LHCN-M2 (cell line): ENCODE measurements at regions not wholly inside any gene's neighbourhood (a gene's known extent, or its start where the extent isn't known, plus 50 kb on each side); places are given as distances from the start of the nearest gene placed in this dataset.

Experiments
- DNase-seq: peaks from one replicate; pipeline ENCODE4 v3.0.0-alpha.2; 2012; ENCODE audit warnings: low read depth

GRCh38 chr10:88059190-88059589 is 195.8 kb downstream of the PTEN start:
- no peak for DNase-seq

GRCh38 chr10:88060762-88061161 is 197.3 kb downstream of the PTEN start:
- DNase-seq, result no peak

GRCh38 chr10:88062385-88062784 is 199.0 kb downstream of the PTEN start:
- DNase-seq, result no peak

DNA sequence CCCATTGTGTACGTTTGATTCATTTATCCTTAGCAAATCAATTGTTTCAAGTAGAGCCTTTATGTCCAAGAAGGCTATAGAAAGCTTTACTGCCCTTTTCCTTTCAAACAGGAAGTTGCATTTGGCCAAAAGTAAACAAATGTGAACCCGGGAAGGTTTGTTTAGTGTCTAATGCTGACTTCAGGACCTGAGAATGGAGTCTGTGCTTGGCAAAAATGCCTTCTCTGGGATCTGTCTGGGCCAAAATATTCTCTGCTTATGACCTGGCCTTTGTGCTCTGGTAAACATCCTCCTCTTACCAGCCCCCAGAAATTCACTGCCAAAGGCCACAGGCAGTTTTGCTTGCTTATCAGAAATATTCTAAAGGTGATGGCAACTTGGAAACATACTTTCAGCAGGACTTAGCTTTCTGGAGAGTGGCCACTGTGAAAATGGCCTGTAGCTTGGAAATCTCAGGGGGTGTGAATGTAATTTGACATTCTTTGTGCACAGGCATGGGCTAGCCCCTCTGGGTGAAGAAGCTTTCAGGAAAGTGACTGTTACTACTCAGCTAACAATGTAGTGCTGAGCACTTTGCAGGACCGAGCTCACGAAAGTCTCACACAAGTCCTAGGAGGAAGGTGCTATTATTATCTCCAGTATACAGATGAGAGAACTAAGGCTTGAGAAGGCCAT is 199.5 kb downstream of the PTEN start:
- DNase-seq, result no peak

DNA sequence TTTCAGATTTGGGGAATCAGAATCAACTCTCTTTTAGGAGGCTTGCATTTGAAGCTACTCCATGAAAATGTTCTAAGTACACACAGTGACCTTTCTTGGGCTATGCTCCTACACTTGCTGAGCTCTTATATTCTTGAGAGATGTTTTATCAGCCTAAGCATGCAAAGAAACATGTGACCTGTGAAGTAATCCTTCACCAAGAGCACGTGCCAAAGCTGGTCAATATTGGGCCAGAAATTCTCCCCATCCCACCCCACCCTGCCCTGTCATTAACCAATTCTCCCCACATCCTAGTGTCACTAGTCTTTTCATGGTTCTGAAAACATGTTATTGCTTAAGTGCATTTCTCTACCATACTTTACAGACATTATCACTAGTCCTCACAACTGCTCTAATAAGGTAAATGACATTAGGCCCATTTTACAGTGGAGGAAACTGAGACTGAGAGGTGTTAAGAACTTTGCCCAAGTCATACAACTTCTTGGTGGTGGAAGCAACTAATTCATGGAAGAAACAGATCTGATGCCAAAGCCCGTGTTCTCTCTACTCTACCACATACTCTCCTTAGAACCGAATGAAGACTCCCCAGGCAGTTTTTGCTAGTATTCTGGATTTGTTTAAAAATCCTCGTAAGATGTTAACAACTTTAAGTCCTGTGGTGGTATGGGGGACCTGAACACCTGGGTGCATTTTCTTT is 200.6 kb downstream of the PTEN start:
- no peak for DNase-seq

DNA sequence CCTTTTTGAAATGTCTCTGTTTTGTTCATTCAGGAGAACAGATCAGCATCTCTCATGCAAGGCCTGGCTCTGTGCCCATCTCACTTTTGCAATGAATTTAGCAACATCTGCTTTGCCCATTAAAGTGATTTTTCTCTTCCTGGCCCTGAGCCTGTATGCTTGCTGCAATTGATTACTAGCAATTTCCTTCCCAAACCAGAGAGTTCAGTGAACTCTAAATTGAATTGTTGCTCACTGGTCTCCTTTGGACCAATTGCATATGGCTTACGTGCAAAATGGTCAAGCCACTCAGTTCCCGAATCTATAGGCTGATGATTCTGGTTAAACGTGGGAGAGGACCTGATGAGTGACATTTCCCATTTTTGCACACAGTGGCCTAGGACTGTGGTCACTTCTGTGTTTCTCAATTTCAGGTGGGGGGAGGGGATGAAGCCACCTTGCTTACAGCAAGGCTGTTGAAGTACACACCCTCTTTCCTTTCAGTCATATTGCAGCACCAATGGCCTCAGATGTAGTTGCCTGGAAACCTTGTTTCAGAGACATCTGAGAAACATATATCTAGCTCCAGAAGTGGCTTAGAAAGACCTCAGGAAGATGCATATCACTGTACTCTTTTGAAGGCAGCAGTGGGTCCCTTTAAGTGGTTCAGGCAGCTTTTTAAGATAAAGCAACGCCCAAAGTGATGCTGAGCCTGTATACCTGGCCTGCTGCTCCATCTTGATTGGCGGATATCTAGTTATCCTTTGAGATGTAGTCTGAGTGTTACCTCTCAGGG is 201.4 kb downstream of the PTEN start:
- DNase-seq, result peak; percentile 43

- DNase-seq, result no peak
Observed at GRCh38 chr10:88065383-88066049, 202.1 kb downstream of the PTEN start.

DNA sequence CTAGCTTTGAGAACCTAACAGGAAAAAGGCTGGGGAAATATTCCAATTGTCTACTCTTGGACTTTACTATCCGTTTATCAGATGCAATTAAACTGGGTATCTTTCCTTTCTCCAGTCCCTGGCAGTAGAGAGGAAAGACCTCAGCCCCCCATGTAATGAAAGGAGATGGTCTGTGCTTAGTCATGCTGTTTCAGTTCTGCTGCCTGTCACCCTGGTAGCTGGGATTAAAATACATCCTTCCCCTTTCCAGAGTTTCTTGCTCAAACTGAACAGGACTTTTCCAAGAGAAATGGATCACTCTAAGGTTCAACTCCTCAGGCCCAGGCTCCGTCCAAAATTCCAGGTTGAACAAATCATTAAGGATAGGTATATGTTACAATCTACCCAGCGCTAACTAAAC is 202.9 kb downstream of the PTEN start:
- no peak for DNase-seq

- no peak for DNase-seq
Observed at GRCh38 chr10:88066876-88067275, 203.5 kb downstream of the PTEN start.

DNA sequence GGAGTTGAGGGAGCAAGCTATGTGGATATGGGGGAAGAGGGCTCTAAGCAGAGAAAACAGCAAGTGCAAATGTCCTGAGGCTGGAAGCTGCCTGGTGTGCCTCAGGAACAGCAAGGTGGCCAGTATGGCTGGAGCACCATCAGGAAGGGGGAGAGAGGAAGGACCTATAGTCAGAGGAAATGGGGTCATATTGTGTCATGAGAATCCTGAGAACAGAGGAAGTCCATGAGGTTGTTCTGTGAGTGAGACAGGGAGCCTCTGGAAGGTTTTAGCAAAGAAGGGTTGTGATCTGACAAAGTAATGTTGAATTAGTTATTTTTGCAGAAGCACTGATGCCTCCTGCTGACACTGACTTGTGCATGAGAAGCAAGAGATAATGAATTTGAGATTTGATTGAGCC is 204.3 kb downstream of the PTEN start:
- DNase-seq, result no peak

DNA sequence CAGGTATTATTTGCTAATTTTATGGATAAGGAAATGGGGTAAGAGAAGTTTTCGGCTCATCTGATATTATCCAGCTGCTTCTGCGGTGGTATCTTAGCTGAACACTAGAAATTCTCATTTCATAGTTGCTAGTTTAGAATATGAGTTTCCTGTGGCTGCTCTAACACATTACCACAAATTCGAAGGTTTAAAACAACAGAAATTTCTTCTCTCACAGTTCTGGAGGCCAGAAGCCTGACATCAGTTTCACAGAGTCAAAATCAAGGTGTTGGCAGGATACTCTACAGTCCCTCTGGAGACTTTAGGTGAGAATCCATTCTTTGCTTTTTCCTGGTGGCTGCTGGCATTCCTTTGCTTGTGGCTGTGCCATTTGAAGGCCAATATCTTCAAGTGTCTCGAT is 205.9 kb downstream of the PTEN start:
- DNase-seq, result no peak

- DNase-seq, result peak; percentile 66
Observed at GRCh38 chr10:88070080-88070880, 206.9 kb downstream of the PTEN start.

GRCh38 chr10:88071879-88072278 is 208.5 kb downstream of the PTEN start:
- DNase-seq, result no peak

DNA sequence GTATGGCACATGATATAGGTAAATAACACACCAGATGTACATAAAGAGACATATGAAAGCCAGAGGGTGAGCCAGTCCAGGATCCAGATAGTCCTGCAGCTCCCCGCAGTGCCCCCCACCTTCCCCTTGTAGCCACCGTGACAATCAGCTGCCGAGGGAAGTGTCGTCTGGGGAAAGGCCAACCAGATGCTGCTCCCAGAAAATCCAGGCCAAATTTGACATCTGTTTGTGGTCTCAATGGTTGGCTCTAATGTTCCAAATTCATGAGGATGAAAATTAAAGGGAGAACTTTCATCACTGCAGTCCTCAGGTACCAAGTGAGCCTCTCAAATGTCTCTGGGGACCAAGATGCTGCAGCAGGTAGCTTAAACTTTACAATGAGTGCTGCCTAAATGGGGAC is 210.3 kb downstream of the PTEN start:
- no peak for DNase-seq

- no peak for DNase-seq
Observed at GRCh38 chr10:88074971-88075370, 211.5 kb downstream of the PTEN start.

- no peak for DNase-seq
Observed at GRCh38 chr10:88076027-88076880, 212.8 kb downstream of the PTEN start.

DNA sequence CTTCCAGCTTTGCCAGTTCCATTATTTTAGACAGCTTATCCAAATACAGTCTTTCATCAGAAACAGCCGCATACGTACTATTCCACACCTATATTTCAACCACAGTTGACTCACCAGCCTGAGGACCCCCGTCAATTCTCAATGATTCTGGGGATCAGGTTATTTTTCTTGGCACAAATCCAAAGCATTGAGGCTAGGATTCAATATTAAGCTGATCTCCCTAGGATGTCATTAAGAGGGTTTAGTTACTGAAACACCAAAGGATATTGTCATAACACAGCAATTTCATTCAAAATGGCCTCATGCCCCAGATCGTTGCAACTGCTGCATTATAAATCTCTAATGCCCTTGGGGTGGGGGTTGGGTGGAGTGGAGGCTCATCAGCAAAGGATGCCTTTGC is 214.6 kb downstream of the PTEN start:
- no peak for DNase-seq

DNA sequence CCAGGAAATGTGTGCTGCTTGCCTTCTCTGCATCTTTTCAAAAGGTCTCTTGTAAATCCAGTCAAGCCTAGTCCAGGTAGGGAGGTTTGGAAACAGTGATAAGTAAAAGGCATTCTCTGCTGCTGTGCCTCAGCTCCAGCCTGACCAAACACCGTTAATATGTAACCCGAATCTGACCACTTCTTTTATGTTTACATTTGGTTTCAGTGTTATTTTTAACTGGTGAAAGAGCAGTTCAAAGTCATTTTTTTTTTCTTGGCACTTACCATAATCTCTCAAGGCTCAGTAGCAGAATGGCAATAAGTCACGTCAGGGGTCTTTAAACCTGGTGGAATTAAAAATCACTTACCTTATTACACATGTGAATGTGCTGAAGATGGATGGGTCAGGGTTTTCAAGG is 216.8 kb downstream of the PTEN start:
- peak; percentile 42 for DNase-seq

GRCh38 chr10:88081457-88082054 is 218.1 kb downstream of the PTEN start:
- no peak for DNase-seq

DNA sequence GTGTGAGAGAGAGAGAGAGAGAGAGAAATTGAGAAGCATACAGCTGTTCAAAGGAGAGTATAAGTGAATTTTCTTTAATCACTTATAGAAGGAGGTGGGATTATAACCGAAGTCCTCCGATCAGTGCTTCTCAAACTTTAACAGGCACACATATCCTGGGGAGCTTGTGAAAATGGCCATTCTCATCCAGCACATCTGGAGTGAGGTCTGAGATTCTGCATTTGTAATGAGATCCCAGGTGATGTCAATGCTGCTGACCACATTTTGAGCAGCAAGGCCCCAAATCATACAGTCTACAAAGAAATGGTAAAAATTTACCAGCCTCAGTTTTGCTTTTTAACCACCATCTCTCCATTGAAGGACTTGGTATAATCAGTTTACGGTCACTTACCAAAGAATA is 219.0 kb downstream of the PTEN start:
- DNase-seq, result no peak
